Heart left ventricle (tissue), 13 donors: ENCODE measurements at regions not wholly inside any gene's neighbourhood (a gene's known extent, or its start where the extent isn't known, plus 50 kb on each side); places are given as distances from the start of the nearest gene placed in this dataset.

Experiments
- POLR2A ChIP-seq, 2 donors: fragments of 450-650 bp; IDR thresholded peaks; one replicate each; pipeline ENCODE4 v1.6.1; 2017; ENCODE audit warnings: antibody characterized with exemption in 2 of 2, mild to moderate bottlenecking in 2 of 2, moderate library complexity in 2 of 2
- TF ChIP-seq, protein P1 (sequence below), 12 donors: fragments of 200-600 bp; sonication (generic) in 4 of 12; IDR thresholded peaks; one replicate each; pipeline versions ENCODE4 v1.5.0 to v1.8.0; 2018 to 2022; ENCODE audit warnings: antibody characterized with exemption in 12 of 12, mild to moderate bottlenecking in 5 of 12
- donor health status: ischemic (EF 13 %, LVEDD 7.1; RV severe dilation, severe dysfunction).
- donor health status: DM: no; HTN: yes; CAD: no.
- donor health status: DM: no; HTN: no; CAD: no.
- donor health status: ischemic (EF 25% LVEDD 6.9; RV normal size, moderate dysfunction).
- donor health status: ischemic (EF 25% LVEDD 5.7; RV mildly dilated, moderate dysfunction).
- donor health status: ischemic (EF 35%, LVEDD 5.7; RV mildly dilated, moderate dysfunction).
- donor health status: nonischemic (EF 11% LVEDD 7.7; RV severe dilation, severe dysfunction).
- donor health status: DM: yes; HTN: yes; CAD: no.
- donor health status: PGD.
- donor health status: ischemic (EF 29% LVEDD 5.4; RV normal size, mild dysfunction).
- donor health status: nonischemic (EF 23%, LVEDD 6.1; RV moderate dilation, normal function).

DNA sequence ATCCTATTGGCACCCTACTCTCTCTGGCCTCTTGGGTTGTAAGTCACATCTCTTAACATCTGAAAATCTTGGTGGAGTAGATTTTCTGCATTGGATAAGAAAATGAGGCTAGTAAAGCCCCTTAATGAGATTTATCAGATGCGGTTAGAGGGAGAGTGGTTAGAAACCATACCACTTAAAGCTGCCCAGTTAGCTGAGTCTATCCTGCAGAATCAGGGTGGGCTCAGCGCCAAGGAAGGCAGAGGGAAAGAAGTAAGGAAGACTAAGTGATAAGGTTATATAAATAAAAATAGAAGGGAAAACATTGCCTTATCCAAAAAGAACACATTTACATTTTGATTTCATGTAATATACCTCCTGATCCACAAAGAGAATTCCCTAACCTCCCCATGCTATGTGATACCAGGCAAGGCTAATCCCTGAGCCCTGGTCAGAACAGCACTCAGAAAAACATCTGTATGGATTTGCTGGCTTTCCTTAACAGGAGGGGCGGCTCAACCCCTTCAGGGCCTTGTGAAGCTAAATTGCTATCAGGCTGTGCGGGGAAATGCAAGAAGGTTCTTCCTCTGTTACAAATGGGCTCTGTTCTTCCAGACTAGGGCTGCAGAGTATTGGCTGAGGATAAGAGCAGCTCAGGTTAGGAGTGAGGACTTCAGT lies 101.7 kb downstream of the SNX19 start:
- TF ChIP-seq, protein P1, sequence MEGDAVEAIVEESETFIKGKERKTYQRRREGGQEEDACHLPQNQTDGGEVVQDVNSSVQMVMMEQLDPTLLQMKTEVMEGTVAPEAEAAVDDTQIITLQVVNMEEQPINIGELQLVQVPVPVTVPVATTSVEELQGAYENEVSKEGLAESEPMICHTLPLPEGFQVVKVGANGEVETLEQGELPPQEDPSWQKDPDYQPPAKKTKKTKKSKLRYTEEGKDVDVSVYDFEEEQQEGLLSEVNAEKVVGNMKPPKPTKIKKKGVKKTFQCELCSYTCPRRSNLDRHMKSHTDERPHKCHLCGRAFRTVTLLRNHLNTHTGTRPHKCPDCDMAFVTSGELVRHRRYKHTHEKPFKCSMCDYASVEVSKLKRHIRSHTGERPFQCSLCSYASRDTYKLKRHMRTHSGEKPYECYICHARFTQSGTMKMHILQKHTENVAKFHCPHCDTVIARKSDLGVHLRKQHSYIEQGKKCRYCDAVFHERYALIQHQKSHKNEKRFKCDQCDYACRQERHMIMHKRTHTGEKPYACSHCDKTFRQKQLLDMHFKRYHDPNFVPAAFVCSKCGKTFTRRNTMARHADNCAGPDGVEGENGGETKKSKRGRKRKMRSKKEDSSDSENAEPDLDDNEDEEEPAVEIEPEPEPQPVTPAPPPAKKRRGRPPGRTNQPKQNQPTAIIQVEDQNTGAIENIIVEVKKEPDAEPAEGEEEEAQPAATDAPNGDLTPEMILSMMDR (IDR thresholded peaks at IDR 0.05), result no peak
- no peak for TF ChIP-seq POLR2A (IDR thresholded peaks at IDR 0.05)
